Femur (tissue), 1 donor: ENCODE measurements at regions not wholly inside any gene's neighbourhood (a gene's known extent, or its start where the extent isn't known, plus 50 kb on each side); places are given as distances from the start of the nearest gene placed in this dataset.

ENCODE experiments used
- DNase-seq: peaks from one replicate; pipeline ENCODE4 v3.0.0-alpha.2; 2017

DNA sequence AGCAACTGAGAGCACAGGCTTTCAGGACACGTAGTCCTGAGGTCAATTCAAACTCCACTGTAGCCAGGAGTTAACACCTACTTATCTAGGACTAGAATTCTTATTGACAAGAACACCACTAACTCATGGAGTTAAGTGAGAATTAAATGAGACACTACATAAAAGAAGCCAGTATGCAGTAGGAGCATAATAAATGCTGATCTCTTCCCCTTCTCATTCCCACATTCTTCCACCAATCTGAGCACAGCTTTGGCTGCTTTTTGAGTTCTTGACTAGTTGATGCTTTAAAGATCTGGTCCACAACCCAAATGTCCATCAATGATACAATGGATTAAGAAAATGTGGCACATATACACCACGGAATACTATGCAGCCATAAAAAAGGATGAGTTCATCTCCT is 55.2 kb downstream of the TTC32 start:
- no peak for DNase-seq

DNA sequence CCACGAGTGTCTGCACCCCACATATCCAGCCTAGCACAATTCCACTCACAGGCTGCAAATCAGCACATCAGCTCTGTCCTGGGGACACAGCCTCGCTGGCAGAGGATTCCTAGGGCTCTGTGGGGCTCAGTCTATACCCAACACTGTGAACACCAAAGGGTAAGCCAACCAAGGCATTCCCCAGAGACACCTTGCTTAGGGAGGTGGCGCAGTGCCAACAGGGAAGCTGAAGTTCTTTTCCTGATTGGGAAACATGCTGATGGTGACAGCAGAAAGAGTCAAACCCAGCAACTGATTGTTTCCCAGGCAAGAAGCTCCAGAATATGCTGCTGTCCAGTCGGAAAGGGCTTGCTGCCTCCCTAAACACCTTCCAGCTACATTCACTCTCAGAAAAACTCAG is 55.8 kb downstream of the TTC32 start:
- DNase-seq, result no peak

DNA sequence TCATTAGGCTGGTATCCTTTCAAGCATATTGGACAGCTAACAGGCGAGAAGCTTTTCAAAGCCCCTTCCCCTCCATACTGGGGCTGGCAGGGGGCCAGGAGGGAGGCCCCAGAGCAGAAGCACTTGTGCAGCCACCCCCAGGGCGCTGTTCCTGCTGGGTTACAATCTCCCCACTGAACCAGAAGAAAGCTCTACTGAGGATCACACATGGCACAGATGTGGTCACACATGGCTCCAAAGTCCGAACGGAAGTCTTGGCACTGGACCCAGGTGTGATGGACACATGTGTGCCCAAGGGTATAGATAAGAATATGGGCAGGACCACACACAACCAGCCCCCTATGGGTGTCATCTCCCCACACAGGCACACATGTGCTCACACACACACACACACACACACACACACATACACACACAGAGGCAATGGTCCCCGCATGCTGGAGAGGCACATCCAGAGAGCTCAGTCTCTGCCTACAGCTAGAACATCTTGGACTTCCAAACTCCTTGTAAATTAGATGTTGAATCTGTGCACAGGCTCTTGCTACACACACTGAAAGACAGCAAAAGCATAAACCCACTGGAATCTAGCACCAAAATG is 56.4 kb downstream of the TTC32 start:
- no peak for DNase-seq

DNA sequence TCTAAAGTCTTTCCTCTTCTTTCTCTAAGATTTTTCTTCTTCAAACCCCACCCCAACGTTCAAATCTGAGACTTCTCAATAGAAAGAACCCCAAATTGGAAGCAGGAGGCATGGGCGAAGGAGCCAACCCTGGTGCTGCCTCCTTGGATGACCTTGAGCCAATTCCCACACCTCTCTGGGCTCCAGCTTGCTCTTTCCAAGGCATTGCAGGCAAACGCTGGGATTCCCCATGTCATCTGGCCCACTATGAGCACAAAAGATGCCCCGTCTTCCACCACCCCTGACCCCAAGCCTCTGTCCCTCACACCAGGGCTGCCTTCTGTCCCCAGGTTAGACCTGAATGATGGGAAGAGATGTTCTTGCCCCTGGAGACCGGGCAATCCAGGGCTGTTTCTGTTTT is 57.0 kb downstream of the TTC32 start:
- no peak for DNase-seq

DNA sequence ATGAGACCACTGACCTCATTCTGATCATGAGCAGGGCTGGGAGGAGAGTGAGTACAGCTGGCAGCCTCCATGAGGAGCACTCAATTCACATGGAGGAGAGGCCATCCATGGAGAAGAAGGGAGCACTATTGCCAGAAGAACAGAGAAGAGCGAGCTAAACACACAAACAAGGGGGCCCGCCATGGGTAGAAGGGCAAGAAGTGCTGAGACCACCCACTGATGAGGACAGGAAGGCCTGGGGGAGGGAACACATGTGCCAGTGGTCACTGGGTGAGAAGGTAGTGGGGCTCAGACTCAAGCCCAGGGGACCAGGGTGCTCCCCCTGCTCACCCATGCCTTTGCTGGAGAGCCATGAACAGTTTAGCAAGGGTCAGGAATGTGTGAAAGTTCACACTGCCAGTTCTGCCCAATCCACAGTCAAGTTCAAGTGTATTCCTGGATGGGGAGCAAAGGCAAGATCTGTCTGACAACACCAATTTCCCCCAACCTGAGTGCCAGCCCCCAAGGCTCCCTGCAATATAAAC is 57.7 kb downstream of the TTC32 start:
- DNase-seq, result no peak

DNA sequence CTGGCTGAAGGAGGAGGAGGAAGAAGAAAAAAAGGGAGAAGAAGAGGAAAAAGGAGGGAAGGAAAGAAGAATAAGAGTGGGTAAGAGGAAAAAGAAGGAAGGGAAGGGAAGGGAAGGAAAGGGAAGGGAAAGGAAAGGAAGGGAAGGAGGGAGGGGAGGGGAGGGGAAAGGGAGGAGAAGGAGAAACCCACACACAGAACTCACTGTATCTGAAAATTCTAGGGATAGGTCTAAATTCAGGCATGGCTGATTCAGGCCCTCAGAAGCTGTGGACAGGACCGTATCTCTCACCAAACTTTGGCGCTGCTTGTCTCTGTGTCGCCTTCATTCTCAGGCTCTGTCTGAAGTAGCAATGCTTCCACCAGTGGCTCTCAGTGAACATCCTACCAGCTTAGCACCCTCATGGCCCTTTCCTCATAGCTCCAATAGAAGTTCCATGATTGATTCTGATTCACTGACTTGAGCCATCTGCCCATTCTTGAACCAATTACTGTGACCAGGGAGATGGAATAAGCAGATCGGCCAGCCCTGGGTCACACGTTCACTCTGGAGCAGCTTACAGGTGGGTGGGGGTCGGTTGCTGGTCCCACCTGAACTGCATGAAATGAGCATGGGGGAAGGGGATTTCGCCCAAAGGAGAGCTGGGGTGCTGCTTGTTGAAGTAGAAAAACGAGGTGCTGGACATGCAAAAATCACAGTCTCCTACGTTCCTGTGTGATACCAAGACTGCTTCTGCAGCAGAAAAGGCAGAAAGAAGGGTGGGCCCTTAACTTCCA is 59.7 kb downstream of the TTC32 start:
- DNase-seq, result no peak

DNA sequence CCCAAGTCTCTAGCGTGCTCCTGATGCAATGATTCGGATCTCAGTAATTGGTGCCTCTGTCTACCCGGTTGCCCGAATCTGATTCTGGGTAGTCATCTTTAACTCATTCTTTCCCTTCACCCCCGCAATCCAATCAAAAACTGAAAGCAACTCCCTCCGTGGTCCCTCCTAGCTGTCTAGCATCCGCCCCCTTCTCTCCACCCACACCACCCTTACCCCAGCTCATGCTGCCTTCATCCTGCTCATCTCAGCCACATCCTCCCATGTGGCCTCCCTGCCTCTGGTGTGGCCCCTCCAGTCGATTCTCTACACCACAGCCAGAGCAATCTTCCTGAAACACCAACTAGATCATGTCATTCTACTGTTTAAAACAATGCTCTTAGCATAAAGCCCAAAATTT is 62.3 kb downstream of the TTC32 start:
- no peak for DNase-seq

DNA sequence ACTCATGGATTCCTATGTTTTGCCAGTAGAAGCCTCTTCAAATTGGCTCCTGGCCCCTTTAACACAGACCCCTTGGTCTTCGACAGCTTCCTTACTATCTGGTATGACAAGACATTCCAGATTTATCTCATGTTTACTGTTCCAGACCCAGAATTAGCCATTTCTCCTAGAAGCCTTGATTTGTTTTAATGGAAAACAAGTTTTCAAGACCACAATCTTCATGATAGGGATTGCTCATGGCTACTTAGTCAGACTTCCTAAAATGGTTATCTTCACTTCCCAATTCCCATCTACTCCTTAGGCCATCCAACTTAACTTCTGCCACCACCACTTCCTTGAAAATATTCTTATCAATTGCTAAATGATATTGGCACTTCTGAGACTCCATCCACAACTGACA is 63.2 kb downstream of the TTC32 start:
- no peak for DNase-seq

DNA sequence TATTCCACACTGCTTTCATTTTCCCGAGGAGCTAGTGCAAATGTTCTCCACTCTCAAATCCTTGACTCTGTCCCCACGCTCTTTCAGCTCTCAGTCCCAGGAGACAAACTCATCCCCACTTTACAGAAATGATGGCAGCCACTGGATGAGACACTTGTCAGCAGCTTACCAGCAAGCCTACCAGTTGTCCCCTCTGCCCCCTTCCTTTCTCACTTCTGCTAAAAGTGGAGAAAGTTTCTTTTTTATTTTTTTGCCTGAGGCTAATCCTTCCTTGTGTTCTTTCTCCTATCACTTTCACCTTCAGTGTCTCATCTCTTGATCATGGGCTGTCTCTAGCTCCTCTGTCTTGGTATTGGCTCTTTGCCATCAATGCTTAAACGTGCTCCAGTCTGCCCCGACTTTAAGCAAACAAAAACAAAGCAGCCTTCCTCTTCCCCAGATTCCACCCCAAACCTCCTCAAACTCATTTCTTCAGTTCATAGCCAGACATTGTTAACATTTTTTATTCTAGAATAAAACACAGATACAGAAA is 64.5 kb downstream of the TTC32 start:
- no peak for DNase-seq

DNA sequence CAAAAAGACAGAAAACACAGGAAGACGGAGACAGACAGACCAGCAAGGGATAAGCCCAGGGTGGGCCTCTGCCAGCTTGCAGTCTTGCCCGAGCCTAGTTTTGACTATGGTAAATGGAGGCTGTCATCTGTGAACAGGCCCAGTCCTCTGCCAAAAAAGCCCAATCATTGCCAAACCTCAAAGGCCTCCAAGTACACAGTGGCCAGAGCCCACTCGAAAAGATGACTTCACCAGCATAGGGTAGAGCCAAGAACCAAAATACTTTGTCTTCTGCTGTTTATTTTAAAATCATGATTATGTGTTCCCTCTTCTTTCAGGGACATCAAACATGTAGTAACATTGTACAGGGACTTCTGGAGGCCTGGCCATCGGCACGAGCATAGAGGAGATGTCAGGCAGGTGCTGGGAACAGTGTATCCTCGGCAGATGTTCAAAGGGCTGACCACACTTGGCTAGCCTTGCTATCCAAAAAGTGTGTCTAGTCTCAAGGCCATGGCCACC is 66.0 kb downstream of the TTC32 start:
- no peak for DNase-seq

DNA sequence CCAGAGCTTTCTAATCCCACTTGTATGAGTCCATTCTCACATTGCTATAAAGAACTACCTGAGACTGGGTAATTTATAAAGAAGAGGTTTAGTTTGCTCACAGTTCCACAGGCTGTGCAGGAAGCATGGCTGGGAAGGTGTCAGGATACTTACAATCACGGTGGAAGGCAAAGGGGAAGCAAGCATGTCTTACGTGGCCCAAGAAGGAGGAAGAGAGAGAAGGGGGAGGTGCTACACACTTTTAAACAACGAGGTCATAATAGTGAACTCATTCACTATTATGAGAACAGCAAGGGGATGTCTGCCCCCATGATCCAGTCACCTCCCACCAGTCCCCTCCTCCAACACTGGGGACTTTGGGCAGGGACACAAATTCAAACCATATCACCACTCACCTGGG is 67.8 kb downstream of the TTC32 start:
- DNase-seq, result no peak

DNA sequence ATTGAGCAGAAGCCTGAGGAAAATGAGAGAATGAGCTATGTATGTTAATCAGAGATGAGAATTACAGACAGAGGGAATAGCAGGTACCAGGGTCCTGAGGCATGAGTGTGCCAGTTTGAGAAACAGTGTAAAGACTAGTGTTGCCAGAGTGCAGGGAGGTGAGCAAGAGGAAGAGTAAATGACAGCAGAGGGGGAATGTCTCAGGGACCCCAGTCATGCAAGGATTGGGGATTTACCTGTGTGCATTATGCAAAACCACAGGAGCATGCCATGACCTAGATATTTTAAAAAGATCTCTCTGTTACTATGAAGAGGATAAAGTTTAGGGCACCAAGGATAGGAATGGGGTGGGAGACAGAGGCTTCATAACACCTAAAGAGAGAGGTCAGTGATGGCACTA is 72.1 kb downstream of the TTC32 start:
- no peak for DNase-seq

DNA sequence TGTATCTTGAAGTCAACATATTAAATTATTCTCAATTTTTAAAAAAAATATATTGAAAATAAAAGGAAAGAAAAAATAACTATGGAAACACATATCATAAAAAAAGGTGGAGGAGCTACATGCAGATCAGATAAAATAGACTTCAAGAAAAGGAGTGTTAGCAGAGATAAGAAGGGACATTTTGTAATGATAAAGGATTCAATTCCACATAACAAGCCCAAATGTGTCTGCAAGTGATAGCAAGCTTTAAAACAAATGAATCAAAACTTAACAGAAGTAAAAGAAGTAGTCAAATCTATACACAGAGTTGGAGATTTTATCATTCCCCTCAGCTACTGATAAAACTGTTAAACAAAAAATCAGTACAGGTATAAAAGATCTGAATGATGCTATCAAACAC is 74.9 kb downstream of the TTC32 start:
- no peak for DNase-seq

DNA sequence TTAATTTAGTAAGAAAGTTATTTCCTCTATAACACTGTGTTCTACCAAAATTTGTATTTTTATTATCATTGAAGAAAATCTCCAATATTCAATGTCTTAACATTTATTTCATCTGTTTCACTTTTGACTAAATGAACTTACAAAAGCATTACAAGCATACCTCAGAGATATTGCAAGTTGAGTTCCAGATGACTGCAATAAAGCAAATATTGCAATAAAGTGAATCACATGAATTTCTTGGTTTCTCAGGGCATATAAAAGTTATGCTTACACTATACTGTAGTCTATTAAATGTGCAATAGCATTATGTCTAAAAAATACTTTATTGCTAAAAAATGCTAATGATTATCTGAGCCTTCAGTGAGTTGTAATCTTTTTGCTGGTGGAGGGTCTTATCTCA is 78.3 kb downstream of the TTC32 start:
- DNase-seq, result no peak

DNA sequence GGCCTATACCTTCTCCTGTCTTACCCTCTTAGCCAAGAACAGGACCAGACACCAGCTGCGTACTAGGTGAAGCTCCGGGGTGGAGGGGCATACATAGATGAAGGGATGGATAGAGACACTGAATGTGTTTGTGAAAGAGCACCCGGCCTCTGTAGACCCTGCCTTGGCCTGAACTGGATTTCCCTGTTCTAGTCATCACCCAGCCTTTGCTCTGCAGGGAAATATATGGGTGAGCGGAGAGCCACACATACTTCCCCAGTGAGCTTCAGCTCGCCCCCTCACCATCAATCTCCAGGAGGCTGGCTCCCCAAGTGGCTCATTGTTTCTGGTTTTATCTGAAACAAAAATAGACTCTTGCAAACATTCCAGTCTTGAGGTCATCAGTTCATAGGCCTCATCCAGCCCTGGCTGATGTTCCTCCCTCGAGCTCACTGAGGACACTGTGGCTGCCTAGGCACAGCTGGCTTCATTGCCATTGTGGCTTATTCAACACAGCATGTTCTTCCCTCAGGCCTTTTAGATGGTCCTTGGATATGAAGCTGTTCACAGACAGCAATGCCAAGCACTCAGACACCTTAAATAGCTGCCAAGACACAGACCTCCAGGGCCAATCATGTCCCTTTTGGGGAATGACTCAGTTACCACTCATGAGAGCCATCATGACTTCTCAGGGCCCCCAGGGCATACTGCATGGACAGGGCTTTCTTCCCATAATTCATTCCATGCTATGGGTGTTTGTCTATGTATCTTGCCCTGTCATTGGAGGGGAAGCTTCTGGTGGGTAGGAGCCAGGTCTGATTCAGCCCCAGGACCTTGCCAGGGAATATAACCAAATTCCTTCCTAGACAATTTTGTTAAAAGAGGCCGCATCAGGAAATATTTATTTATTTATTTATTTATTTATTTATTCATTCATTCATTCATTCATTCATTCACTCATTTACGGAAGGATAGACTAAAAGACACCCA is 82.4 kb downstream of the TTC32 start:
- DNase-seq, result no peak

DNA sequence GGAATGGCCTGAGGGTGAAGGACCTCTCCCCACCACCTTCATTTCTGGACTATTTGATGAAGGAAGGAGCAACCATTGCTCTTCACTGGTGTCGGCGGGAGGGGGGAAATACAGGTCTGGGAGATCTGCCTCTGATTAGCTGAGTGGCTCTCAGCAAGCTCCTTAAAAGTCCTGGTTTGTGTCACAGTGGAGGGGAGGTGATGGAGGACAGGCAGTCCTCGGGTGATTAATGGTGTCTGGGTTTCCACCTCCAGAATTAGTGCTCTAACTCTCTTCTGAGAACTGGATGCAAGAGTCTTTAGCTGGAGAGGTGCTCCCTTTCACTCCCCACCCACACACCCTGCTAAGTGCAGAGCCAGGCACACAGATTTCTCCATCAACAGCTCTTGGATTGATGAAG is 83.2 kb downstream of the TTC32 start:
- no peak for DNase-seq

DNA sequence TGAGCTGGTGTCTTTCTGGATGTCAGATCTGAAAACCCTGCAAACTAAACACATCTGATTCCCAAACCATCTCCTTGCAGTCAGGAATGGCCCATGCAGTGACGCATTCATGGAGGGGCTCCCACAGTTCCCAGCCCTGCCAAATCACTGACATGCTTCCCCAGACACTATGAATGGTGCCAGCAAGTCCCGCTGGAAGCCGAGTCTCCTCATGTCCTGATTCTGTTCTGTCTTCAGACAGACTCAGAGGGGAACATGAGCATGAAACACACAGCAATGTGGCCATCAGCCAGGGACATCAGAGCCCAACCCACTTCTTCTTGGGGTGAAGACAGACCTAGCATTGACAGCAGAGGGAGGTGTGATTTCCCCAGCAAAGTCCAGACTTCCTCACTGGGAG is 83.7 kb downstream of the TTC32 start:
- no peak for DNase-seq

DNA sequence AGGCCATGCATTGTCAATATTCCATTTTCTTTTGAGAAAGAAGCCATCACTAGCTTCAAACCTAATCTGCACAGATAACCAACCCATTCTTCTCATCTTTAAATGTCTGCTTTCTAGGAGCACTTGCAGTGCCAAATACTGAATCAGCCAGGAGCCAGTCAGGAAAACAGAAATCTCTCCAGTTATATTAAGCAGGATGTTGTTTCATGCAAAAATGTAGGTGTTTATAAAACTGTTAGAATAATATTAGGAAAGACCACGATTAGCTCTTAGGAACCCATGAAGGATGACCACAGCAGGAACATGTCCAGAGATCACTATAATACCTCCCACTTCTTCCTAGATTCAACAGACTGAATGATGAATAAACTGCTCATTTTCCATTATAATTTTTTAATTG is 86.0 kb downstream of the TTC32 start:
- DNase-seq, result no peak

DNA sequence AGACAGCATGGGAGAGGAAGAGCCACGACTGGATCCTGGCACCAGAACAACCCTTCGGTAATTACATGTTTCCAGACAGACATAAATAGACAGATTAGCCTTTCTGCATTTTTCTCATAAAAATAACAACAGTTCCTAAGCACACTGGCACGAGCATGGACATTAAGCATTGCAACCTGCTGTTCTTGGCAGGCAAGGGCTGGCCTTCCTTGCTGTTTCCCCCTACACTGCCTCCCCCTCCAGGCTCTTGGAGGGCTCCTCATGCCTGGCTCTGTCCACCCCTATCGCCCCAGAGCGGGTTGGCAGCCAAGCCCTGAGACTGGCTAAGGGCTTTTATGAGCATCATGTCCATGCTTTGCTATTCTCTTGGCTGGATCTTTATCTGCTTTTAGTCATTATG is 89.6 kb downstream of the TTC32 start:
- DNase-seq, result peak; percentile 74

DNA sequence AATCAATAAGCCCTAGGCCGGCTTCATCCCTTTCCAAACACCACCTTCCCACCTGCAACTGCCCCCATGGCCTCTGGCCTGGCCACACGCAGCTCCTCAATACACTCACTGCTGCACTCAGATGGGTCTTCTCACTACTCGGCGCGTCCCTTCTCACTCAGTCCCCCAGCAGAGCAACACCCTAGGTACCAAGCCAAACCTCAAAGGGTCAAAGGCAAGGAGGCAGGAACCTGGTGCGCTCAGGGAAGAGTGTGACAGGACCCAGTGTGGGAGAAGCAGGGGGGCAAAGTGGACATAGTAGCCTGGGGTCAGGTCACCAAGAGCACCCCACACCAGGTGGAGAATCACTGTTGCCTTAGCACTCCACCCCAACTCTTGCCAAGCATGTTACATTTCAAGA is 90.6 kb downstream of the TTC32 start:
- DNase-seq, result no peak

DNA sequence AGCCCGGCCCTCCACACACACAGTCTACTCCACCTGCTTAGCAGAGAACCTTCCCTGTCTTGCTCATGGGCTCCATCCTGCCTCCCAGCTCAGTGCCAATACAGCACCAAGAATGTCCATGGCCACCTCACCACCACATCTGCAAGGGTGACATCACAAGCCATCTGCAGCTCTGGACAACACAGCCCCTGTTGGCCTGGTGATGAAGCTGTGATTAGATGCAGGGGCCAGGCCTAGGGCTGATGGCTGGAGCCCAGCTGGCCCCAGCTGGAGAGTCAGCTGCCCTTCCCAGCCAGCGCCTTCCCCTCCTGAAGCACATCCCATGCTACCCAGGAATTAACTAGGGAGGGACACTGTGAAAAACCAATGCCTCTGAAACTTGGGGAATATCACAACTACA is 91.1 kb downstream of the TTC32 start:
- peak; percentile 58 for DNase-seq

DNA sequence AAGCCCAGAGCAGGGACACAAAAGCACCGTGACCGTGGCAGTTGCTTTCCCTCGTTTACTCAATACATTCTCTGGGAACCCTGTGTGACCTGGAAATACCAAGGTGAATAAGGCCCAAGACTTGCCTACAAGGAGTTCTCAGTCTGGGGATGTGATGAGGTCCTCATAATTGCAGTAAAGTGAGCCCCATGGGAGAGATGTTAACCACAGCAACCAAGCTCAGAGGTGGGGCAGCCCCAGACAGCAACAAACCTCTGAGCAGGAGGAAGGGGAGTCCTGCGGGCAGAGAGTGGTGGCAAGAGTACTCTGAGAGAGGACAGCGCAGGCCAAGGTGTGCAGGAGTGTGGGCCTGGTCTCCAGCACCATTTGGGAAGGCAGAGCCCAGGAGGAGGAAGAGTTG is 91.6 kb downstream of the TTC32 start:
- DNase-seq, result no peak

DNA sequence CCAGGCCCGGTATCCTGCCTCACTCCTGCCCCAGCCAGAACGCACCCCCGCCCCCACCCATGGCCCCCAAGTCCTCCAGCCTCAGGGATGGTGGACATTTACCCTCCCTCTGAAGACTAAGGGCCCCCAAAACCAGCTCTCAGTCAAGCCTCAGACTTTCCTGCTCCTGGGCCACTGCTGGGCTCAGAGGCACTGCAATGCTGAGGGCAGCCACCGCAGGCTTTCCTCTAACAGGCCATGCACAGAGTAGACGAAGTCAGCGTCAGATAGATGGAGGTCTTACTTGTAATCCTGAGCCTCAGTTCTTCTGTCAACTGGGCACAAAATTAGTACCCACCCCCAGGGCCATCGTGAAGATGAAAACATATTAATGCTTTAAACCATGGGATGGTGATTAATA is 92.6 kb downstream of the TTC32 start:
- DNase-seq, result no peak
